GM04504 (cell line): ENCODE measurements at regions not wholly inside any gene's neighbourhood (a gene's known extent, or its start where the extent isn't known, plus 50 kb on each side); places are given as distances from the start of the nearest gene placed in this dataset.
"Not testable (repeated sequence)": the region's sequence is repeated elsewhere in the genome, so short reads cannot be mapped to it uniquely, and the experiment has no call there.

Source experiments
- DNase-seq: peaks from one replicate; pipeline ENCODE4 v3.0.0-alpha.2; 2012; ENCODE audit warnings: low read depth

DNA sequence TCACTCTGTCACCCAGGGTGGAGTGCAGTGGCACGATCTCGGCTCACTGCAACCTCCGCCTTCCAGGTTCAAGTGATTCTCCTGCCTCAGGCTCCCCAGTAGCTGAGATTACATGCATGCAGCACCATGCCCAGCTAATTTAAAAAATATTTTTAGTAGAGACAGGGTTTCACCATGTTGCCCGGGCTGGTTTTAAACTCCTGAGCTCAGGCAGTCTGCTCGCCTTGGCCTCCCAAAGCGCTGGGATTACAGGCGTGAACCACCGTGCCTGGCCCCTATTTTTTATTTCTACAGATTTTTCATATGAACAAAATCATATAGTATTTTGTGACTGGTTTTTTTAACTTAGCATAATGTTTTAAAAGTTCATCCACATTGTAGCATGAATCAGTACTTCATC, 310.6 kb downstream of the RPS24 start:
- not testable (repeated sequence) for DNase-seq

DNA sequence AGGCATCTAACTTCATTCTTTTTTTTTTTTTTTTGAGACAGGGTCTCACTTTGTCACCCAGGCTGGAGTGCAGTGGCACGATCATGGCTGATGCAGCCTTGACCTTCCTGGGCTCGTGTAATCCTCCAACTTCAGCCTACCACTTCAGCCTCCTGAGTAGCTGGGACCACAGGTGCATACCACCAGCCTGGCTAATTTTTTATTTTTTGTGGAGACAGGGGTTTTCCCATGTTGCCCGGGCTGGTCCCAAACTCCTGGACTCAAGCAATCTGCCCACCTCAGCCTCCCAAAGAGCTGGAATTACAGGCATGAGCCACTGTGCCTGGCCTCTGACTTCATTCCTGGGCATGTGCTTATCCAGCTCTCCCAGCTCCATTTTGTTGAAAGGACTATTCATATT, 311.9 kb downstream of the RPS24 start:
- not testable (repeated sequence) for DNase-seq

DNA sequence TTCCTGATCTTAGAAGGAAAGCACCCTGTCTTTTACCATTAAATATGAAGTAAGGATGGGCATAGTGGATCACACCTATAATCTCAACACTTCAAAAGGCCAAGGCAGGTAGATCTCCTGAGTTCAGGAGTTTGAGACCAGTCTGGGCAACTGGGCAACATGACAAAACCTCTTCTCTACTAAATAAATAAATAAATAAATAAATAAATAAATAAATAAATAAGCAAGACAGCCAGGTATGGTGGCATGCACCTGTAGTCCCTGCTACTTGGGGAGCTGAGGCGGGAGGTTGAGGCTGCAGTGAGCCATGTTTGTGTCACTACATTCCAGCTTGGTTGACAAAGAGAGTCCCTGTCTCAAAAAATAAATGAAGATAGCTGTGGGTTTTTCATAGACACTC, 313.1 kb downstream of the RPS24 start:
- DNase-seq = no peak

DNA sequence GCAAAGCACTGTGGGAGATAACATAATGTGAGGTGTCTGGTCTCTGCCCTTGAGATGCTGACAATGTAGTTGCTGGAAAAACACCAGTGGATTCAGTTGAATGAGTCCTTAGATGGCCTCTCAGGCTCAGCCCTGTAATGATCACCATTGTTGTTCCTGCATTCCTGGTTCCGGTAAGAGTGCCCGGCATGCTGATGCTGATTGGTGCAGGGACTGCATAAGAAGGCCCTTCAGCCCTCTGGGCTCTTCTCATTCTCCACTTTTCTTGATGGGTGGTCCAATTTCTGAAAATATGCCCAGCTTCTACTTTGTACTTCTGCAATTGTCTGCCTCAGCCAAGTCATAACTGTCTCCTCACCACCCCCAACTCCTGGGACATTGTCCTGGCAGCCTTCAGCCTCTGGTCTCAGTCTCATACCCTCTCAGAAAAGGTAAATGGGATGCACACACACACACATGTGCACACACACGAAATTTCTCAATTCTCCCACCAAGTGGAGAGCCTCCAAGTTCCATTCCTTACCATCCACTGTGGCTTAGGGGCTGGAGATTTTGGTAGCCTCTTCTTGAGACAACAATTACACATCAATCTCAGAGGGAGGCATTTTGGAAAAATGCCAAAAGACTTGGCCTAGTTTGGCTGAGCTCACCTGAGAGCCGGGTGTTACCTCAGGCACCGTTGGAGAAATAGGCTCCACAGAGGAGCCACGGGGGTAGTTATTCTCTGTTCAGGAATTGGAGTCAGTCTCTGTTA, 314.9 kb downstream of the RPS24 start:
- no peak for DNase-seq

DNA sequence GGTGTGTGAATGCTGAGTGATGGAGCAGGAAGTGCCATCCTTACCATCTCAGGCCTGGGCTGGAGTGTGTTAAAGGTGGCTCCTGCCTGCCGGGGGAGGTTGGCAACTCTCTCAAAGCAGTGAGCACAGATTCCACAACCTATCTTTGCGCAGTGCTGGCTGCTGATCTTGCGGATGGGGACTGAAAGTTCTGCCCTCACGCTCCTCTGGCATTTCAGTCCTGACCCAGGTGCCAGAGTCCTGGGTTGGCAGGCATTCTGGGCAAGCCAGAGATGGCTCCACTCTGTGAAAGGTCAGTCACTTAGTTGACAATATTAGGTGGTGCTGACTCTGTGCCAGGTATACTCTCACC, 315.5 kb downstream of the RPS24 start:
- DNase-seq = no peak

DNA sequence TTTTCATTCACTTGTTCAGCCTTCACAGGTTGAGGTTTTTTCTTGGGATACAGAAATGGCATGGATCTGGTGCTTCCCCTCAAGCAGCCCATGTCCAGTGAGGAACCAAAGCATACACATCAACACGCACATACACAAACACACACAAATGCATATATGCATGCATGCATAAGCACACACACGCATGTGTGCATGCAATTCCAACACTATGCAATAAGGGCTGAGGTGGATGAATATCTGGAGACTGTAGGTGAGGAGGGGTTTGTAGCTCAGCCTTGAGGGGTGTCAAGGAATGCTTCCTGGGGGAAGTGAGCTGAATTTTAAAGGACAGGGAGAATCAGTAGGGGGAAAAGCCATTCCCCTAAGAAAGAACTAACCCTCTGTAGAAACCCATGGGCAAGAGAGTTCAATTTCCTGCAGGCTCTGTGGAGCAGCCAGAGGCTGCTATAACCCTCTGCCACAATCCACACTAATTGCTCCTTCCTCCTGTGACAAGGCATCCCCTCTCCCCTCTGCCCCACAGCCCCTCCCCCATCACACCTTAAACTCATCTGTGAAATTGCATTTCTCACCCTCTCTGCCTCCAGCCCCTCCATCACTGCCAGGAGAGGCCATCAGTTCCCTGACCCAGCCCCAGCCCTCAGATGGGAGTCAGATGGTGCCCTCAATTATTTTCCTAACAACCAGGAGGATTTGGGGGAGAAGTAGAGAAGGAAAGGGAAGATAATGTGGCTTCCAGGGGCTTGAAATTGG, 316.4 kb downstream of the RPS24 start:
- DNase-seq = no peak

DNA sequence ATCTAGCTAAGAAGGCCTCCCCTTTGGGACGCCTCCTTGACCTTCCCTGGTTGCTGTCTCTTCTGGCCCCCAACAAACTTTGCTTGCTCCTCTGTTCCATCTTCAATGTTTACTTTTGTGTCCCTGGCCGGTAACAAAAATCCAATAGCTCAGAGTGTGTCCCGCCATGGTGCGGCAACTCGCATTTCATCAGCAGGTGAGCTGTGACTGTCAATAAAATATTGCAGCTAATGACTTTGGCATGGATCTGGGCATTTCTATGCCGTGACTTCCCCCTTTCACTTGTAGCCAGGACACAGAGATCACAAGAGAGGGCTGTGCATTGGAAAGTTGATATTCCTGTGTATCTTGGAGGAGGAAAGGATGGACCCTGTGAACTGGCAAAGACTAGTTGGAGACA, 317.6 kb downstream of the RPS24 start:
- DNase-seq = no peak

DNA sequence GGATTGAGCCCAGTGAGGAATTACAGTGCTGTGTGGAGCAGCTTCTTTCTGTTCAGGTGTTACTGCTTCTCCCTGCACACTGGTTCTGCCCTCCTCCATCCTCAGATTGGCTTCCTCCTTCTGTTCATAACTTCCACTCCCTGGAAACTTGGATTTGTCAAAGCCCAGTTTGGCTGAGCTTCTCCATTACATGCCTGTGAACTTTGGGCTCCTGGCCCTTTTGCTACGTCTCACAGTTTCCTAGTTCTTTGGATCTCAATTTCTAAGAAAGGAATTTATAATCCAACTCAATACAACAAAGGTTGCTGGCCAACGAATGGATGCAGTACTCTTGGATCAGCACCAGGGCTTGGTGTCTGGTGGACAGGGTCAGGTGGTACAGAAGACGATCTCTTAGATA, 318.1 kb downstream of the RPS24 start:
- DNase-seq = no peak

DNA sequence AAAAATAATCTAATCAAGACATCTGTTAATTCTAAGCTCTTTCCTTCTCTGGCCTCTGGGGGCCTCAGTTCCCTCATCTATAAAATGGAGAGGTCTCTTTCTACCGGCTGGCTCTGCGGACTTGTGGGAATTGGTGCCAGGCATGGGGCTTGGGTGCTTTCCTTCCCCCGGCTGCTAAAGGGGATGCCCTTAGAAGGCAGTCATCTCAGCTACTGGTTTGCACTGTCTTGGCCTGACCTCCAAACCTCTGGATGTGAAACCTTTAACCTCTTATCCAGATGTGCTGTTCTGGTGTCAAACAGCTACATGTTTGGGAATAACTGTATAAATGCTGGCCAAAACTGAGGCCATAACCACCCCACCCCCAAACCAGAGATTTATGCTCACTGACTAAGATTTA, 320.0 kb downstream of the RPS24 start:
- no peak for DNase-seq

DNA sequence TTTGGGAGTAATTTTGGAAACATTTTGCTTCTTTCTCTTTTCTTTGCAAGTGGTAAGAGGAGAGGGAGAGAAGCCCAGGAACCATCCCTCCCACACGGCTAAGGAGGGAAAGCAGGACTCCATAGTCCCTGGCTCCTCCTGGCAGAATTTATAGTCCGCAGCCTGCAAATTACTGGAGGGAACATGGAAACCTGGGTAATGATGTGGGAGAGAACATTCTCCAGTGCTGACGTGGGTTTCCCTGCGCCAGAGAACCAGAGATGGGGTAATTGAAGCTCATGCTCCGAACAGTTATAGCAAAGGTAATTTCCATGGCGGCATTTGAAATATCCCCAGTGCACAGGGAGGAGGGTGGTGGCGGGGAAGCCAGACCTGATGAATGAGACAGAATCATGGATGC, 320.4 kb downstream of the RPS24 start:
- DNase-seq = no peak

DNA sequence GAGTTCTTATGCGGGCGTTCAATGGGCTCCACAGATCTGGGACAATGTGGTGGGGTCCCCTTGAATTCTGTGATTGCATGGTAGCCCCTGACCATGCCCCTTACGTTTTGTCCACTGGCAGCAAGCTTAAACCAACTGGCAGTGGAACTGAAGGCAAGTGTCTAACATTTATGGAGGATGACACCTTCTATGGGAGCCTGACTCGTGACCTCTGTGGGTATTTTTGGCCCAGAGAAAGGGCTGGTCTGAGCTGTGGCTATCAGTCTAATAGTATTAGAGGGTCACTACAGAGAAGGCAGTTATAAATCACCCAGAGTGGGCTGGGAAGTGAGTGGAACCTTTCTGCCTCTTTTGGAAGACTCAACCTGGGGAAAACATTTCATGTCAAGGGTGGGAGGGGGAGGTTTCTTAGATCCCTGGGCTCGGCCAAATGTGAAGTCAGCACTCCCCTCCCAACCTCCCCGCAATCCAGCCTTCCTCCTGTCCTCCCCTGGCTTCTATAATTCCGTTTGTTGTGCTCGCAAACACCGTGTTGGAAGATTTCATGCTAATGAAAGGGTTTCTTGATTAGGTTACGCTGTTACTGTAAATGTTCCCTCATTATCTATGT, 322.7 kb downstream of the RPS24 start:
- no peak for DNase-seq

DNA sequence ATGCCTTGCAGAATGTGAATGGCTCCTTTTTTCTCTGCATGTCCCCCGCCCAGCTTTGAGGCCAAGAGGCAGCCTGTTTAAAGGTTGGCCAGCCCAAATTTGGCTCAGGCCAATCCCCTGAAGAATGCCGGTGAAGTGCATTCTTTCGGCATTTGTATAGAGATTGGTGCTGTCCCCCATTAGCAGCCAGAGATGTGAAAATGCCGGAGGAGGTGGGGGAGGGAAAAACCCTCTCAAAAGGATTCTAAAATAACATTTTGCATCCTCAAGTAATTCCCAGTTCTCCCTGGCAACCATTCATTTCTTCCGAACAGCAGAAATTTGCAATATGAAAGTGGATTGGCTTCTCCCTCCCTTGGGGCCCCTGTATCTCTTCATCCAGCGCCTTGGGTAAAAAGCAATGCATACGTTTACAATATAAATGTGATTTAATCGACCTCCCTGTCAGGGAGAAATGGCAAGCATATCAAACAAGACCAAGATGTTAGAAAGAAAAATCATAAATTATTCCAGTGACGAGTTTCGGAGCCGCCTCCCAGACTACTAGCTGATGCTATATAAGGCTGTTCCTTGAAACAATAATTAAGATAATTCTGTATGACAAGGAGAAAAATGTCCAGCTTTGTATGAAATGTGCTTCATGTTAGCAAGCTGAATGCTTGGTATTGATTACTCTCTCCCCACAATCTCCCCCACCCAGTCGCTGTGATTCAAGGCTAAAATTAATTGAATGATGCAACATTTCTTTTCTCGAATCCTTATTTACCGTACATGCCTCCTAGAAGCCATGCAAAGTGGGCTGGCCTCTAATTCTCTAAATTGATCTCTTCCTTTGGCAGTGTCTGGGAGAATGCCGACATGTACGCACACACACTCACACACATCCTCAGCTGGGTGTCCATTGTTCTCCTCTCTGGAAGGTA, 323.7 kb downstream of the RPS24 start:
- no peak for DNase-seq

DNA sequence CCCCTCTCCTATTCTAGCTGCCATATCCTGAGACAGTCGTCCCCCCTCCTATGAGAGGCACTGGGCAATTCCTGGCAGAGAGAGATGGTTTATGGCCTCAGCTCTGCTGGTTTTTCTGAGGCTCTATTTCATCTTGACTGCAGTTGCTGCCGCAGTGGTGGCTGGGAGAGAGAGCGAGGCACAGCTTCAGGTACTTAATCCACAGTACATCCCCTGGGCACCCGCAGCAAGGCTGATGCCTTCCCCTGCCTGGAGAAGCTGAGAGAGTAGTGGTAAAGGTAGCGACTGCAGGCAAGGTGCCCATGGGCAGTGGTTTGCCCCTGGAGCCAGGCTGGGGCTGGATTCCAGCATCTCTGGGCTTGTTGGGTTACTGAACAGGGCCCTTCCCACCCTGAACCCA, 324.7 kb downstream of the RPS24 start:
- DNase-seq = no peak

DNA sequence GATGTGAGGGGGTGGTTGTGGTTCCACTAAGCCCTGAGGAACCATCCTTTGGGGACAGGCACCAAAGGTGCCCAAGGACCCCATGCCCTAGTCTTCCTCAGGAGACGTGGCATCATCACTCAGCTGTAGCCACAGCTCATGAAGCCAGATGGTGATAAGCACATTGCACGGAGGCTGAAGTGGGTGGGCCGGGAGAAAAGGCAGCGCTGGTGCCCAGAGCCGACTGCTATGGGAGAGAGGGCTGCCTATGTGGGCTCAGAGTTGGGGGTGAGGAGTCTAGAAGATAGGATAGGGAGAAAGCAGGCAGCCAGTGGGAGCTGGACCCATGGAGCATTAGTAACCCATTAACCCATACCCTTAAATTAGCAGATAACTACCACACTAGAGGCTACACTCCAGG, 325.3 kb downstream of the RPS24 start:
- DNase-seq = no peak

DNA sequence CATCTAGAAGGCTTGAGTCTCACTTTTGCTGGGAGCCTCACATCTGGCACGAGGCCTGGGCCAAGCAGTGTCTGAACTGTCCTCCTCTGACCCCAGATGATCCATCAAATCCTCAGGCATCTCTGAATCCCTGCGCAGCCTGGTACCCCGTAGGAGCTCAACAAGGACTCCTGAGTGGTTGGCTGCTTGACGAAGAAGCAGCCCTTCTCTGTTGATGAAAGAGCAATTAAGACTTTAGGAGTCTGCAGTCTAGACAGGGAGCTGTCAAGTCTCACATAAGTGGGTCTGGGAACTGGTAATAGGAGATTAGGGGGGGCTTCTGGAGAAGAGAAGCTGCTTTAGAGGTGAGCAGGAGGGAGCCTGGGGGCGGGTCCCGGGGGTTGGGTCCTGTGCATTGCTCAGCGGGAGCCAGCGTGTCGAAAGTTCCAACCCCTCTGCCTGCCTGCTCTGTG, 326.0 kb downstream of the RPS24 start:
- no peak for DNase-seq

DNA sequence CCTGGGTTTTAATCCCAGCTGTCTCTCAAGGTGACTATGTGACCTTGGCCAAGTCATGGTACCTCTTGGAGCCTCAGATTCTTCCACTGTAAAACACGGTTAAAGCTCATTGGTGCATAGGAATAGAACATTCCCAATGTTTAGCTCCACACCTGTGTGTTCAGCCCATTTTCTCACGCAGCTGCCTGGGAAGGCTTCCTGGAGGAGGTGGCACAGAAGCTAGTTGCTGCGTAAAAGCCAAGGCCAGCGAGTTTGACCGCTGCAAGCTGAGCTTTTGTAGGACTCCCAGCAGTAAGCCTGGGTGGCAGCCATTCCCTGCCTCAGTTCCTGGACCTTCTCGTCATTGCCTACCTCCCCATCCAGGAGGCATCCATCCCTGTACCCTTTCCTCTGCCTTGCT, 326.6 kb downstream of the RPS24 start:
- DNase-seq = no peak

DNA sequence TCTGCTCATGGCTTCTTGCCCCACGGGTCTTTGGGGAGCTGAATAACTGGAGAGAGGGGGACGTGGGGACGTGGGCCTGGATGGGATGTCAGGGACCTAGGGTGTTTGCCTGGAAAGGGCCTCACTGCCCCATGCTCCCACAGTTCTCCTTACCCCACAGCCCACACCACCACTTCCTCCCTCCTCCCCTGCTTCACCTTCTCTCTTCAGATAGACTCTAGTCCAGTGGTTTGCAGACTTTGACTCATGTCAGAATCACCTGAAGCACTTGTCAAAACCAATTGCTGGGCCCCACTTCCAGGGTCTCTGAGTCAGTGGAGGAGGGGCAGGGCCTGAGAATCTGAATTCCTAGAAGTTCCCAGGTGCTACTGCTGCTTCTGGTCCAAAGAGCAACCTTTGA, 327.4 kb downstream of the RPS24 start:
- no peak for DNase-seq

DNA sequence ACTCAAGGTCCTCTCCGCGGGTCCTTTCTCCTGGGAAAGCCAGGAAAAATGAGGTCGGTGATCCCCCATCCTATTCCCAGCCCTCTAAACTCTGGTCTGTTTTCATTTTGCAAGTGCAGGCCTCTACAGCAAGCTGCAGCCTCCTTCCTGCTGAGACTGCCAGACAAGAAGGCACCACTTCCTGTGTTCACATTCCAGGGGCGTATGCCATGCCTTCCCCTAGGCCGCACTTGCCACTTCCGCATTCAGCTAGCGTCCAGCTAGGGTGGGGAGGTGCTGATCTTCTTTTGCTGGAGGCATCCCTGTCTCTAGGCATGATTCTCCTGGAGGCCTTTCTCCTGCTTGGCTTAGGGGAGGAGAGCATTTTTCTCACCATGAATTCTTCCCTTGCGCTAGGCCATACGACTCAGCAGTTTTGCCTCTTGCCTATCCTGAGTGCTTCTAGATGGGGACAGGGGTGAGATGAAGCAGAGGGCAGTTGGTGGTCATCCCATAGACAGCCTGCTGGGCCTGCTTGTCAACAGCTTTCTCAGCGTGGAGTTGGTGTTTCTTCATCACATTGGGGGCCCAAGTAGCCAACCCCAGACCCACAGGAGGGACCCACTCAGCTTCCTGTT, 328.9 kb downstream of the RPS24 start:
- DNase-seq = peak; percentile 13

DNA sequence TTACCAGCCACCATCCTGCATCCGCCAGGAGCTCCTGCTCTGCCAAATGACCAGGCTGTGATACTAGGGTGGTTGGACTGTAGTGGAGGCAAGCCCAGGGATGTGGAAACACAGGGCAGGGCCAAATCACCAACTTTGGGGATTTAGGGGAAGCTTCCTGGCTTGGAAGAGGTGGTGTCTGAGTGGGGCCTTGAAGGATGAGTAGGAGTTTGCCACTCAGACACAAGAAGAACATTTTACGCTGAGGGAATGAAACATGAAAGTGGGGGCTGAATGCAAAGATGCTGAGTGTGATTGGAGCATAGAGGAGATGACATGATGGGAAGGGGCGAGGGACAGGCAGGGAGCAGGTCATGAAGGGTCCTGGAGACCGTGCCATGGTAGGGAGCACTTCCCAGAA, 329.5 kb downstream of the RPS24 start:
- no peak for DNase-seq

DNA sequence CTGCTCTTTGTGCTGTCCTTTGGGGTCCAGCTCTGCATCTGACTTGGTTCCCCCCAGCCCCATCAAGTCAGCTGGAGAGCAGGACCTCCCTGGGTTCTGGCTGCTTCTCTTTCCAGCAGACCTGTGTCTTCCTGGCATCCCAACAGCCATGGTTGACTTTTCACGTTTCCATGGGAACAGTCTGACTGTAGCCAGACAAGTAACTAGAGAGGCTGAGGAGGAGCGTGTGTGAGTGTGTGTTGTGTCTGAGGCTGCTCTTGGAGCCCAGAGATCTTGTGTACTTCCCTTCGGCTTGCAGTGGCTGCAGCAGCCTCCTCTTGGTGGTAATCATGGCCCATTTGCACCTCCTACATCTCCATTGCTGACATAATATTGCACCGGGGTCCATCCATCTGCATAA, 332.0 kb downstream of the RPS24 start:
- DNase-seq = no peak

DNA sequence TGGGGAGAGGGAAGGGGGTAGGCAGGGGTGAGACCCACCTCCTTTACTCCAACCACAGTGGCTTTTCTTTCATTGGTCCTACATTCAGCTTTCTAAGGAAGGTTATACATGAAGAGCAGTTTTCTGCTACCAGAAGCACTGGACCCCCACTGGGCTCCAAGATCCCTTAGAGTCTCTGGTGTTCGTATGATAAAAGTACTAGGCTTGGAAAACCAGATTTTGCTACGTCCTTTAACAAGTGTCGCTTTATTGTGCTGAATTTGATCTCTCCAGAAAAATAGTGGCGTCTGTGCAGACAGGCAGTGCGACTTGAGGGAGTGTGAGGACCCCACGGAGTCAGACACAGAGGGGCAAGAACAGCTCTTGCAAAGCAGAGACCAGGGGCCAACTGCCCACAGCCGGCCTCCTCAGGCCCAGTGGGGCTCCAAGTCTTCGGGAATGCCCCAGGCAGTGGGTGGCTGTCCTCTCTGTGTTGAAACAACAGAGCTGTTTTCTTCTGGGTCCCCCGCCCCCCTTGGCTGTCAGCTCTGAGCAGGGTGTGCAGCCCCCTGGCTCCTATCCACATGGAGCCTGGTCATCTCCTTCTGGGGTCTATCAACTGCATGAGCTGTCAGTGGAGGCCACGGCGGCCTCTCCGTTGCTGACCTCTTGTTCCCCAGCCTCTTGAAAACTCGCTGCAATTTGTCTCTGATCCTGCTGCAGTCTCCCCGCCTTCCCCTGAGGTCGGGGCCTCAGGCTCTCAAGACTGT, 333.2 kb downstream of the RPS24 start:
- DNase-seq = no peak
